HG02588 (cell line): ENCODE measurements at regions not wholly inside any gene's neighbourhood (a gene's known extent, or its start where the extent isn't known, plus 50 kb on each side); places are given as distances from the start of the nearest gene placed in this dataset.

Experiments used
- ATAC-seq: cut with Tn5 transposase; IDR thresholded peaks from one replicate; pipeline ENCODE4 v1.9.1; 2021; ENCODE audit warnings: mild to moderate bottlenecking, moderate library complexity; ENCODE audit not compliant: unreplicated experiment

DNA sequence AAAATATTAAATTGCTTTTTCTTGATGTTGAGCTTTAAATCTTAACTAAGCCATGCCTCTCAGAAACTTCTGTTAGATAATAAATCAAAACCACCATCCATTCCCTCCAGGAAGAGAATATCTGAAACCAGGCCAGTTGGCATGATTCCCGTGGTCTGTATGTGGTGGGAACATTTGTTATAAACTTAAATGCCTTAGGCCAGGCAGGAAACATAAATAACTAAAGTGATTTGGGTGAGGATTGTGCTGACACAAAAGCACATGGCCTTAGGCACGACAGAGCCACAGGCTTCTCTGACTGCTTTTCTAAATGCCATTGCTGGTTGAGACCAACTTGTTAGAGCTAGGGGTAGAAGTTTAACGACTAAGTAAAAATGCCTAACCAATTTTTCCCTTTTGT, 255.9 kb downstream of the GABRG2 start:
- no peak for ATAC-seq

DNA sequence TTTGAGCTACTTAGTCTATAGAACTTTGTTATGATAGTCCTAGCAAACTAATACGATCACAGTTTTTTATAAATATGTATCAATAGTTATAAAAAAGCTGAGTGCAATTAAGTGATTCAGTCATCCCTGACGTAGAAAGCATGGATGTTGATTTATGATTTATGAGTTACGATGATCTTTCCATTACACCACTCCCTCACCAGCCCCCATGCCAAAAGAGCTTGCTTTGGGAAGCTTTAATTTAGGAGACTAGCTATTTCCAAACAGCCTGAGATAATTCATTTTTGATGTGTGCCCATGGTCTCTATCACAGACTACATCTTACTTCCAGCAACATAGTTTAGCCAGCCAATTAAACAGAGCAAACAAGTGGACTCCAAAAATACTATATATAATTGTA, 256.8 kb downstream of the GABRG2 start:
- no peak for ATAC-seq

DNA sequence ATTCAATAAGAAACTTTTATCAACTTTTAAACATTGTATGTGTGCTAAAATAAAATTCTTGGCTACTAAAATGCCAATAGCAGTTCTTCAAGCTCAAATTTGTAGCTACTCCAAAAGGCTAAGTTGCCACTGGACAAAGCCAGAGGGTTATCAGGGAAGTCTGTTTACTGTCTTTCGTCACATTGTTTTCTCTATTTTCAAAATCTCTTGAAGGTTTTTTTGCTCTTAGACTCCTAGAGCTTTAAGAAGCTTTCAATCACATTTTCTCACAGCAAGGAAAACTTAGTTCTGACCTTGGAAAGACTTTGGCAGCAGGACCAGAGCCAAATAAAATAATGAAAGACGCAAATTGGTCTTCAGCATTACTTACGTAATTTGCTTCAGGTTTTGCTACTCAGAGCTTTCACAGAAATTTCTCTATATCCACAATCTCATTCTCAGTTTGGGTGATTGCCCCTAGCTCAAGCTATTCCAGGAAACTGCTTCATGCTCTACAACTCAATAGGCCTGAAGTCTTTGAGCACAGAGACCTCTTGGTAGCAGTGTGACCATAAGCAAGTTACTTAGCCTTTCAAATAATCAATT, 257.7 kb downstream of the GABRG2 start:
- no peak for ATAC-seq

DNA sequence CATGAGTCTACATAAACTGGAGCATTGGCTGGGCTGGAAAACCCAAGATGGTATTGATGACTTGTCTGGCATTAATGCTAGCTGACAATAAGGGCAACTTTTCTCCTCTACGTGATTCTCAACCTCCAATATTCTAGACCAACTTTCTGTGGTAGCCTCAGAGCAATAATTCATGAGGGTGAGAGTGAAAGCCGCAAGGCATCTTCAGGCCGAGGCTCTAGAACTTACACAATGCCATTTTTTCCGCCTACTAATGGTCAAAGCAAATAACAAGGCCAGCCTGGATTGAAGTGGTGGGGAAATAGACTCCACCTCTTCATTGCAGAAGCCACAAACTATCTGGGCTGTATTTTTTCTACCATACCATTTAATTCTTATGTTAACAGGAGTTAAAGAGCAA, 267.4 kb downstream of the GABRG2 start:
- ATAC-seq: no peak

DNA sequence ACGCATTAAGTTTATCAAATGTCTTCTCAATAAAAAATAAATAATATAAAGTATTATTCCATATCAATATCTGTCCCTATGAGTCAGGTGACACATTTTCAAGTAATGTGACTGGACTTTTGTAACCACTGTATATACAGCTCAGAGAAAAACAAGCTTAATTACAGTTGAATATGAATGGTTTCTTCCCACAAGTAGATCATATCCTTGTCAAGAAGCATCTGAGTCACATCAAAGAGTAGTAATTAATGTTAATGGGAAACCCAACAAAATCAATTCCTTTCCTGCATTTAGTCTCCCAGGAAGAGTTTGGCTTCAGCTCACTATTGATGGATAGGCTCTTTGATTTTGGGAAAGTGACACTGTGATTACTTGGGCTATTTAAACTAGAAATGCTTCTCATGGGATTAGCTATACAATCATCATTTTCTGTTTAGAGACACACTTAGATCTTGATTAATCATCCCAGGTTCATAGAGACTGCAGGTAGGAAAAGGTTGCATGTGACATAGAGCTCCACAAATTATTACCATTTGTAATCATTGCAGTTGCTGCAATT, 292.9 kb downstream of the GABRG2 start:
- ATAC-seq: no peak

DNA sequence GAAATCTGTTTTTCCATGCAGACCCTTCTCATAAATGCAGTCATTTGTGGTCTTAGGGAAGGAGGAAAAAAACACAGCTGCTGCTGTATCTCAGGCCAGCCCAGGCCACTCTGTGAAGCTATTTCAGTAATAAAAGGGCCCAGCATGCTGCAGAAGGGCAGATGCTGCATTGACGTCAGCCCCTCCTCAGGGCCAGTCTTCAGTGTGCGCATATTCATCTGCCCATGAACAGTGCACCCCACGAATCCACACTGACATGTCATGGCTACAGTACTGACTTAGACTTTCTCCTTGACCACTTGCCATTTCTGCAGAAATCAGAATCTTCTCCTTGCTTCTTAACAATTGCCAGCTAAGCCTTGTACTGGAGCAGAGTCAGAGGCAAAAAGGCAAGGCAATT, 304.7 kb downstream of the GABRG2 start:
- no peak for ATAC-seq

DNA sequence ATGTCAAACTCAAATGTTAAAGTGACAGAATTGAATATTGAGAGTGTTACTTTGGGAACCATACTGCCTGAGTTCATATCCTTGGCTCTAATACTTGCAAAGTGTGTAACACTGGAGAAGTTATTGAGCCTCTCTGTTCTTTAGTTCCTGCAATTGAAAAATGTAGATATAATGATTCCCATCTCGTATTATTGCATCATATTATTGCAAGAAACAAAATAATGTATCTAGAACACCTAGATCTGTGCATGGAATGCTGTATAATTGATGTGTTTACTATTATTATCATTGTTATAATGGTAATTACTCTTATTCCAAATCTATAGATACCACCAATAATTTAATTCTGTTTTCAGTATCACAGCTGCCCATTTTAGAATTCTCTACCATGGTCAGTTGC, 310.3 kb downstream of the GABRG2 start:
- ATAC-seq: no peak

DNA sequence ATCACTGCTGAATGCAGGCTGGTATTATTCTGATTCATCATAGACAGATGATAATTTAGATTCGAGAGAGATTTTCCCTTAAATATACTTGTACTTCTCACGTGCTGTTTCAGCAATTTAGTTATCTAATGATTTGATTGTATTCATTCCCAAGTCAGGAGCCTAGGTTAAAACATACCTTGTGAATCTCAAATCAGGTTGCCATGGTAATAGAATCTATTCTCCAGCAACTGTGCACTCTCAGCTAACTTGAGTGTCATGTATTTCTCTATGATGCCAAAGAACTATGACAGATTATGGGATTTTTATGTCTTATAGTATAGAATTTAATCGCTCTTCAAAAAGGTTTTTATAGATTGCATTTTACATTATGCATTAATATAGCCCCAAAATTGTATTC, 315.3 kb downstream of the GABRG2 start:
- ATAC-seq: no peak

DNA sequence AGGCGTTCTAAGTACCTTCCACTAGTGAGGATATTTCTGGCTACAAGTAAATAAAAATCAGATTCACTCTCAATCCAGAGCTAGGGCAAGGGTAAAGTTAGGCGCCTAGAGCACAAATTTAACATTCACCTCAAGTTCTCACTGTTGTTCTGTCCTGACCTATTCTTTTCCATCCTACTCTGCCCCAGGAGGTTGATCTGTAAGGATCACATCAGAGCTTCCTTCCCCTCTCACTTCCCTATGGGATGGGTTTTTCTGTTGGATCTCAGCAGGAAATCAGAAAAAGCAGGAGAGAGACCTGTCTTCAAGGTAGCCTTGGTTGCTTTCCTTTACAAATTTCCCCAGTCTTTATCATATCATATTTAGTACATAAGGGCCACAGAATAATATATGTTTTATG, 316.7 kb downstream of the GABRG2 start:
- no peak for ATAC-seq

DNA sequence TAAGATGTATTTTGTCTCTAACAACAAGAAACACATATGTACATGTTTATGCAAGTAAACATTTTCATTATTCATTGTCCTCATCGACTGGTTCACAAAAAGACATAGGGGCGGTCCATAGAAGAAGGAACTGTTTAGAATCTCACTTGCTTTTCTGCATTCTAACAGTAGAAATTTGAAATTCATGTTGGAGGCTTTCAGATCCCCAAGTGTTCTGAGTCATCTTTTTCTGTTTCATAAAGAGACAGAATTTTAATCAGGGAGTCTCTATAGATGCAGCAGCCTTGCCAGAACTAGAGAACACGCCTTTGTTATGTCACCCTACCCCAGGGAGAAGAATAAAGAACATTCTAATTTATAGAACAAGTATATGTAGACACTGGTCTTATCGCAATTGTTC, 324.3 kb downstream of the GABRG2 start:
- no peak for ATAC-seq

DNA sequence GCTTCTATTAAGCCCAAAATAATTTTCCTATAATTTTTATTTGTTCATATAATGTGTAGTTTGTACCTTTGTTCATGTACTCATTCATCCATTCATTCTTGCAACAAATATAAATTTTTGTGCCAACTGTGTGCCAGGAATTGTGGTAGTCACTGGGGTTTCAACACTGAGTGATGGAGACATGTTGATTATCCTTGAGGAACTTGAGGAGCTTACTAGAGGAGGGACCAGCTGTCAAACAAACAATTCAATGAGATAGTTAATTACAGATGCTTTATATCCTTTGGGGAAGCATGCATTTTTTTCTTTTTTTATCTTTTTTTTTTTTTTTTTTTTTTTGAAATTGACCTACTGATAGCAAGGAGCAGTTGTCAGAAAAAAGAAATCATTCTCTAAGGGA, 324.8 kb downstream of the GABRG2 start:
- ATAC-seq: no peak

DNA sequence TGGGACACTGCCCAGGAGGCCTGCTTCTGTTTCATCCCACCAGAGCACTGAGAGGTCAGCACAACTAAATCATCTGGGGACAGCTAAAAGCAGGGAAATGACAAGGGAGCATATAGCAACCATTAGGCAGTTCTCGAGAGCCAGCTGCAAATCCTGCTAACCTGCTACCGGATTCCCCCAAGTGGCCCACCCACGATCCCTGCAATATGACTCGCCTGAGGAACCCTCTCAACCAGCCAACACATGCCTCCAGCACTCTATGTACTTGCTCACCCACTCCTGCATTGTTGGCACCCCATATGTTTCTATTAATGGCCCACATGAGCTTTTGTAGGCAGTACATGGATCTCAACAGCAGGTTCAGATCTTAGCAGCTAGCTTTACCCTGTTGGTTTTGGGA, 326.0 kb downstream of the GABRG2 start:
- no peak for ATAC-seq

DNA sequence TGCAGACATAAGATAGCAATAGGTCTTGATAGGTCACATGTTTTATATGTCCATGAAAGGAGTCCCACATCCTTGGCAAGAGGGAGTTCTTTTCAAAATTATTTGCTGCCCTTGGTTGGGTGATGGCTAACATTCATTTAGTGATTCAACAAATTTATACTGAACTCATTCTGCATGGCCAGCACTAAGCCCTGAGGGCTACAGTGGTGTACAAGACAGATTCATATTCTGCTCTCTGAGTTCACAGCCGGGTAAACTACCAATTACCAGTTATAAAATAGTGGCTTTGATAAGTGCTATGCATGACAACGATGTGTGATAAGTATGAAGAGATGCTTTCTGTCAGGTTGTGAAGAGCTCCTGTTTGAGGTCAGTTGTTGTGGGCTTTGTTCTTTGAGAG, 340.0 kb downstream of the GABRG2 start:
- ATAC-seq: no peak

DNA sequence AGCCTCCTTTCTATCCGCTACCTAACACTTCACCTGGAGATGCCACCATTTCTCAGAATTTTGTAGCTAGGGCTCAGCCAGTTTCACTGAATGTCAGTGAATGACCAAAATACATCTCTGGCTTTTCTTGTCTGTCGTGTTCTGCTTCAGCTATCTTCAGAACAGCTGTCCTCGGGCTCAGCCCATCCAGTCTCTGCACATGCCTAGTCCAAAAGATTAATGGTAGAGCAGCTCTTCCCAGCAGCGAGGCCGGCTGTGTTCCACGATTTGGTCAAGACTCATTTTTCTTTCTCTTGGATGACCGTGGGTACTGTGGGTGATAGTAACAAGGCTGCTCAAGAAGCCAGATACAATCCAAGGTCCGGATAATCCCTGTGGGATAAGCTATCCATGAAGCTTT, 342.8 kb downstream of the GABRG2 start:
- ATAC-seq: no peak

DNA sequence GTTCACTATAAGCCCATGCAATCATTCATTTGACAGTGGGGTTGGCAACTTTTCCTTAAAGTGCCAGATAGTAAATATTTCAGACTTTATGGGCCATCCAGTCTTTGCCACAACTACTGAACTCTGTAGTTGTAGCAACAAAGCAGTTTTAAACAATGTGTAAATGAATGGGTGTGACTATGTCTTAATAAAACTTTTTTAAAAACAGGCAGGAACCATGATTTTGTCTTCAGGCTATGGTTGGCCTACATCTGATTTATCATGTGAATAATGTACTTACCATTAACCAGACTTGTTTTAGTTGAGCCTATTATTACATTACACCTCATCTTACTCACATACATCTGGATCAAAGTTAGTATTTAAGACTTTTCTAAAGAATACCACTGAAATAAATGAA, 361.6 kb downstream of the GABRG2 start:
- ATAC-seq: no peak

DNA sequence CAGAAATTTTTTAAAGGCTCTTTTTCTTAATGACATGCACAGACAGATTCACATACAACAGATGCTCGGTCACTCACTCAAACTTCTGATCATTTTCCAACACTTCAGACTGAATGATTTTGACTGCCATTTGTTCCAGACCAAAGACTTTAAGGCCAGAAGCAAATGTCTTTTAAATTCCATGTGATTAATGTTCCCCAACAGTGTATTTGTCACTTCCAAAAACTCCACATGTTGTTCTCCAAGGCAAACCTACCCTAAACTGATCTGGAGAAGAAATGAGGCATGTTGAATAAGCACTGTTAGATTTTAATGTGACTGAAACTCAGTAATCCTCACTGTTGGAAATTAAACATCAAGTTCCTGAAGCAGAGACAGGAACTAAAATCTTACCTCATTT, 366.7 kb downstream of the GABRG2 start:
- no peak for ATAC-seq

DNA sequence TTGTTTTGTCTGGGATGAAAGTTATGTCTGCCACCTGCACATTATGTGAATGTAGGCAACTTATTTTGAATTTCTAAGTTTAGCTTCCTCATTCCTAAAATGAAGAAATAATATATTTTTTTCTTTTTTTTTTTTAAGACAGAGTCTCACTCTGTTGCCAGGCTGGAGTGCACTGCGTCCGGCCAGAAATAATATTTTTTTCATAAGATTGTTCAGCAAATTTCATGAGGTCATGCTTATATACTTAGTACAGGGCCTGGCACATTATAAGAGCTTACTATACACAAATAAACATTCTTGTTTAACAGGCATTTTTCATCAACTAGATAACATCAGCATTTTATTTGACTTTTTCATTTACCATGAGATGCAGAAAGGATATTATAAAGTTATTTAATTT, 368.5 kb downstream of the GABRG2 start:
- no peak for ATAC-seq

DNA sequence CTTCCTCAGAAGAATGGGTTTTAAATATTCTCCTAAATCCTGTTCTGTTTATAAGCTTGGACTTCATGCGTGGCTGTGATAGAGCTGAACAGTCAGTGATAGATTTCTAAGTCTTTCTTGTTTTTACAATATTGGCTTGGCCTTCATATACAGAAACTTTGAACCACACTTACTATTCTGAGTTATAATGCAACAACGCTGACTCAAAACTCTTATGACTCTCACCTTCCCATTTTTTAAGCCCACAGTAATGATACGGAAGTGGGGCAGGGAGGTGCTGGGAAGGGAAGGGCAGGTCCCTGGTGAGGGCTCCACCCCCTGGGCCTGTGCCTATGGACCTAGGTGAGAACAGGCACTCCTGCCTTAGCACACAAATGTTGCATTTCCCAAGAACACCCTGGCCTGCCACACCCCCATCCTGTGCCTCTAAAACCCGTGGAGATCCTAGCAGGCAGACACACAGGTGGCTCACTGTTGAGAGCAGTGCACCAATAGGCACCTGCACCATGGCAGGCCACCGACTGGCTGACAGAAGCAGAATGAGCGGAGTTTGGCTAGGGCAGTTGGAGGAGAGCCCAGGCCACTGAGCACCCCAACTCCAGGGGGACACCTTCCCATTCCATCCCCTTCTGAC, 376.7 kb downstream of the GABRG2 start:
- no peak for ATAC-seq

DNA sequence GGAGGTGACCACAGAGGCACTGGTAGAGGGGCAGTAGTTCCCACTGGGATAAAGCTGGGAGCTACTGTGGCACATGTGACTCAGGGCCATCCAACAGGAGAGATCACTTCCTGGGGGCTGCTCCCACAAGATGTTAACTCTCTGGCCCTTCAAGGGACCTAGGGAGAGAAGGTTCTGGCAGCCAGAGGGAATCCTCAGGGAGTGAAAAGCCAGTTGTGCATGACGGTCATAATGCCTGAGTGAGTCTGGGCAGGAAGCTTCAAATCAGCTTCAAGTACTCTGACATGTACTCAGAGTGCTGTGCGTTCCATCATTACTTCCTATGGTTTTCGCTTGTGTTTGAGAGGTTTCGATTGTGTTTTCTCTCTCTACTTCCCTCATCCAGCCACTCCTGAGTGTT, 388.5 kb downstream of the GABRG2 start:
- no peak for ATAC-seq

DNA sequence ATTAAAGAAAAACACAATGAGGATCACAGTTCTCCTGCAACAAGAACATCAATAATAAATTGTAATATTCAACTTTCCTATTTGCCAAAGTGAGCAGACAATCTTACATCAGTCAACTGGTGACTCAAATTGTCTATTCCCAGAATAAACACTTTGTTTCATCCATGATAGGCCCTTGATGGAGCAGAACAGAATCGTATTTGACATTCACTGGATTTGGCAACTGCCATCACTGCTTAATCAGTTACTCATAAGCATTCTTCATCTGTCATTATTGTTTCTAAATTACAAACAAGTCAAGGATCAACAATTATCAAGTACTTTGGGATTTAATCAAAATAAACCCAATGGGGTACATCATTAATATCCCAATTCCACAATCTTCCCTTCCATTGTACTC, 398.4 kb downstream of the GABRG2 start:
- no peak for ATAC-seq

DNA sequence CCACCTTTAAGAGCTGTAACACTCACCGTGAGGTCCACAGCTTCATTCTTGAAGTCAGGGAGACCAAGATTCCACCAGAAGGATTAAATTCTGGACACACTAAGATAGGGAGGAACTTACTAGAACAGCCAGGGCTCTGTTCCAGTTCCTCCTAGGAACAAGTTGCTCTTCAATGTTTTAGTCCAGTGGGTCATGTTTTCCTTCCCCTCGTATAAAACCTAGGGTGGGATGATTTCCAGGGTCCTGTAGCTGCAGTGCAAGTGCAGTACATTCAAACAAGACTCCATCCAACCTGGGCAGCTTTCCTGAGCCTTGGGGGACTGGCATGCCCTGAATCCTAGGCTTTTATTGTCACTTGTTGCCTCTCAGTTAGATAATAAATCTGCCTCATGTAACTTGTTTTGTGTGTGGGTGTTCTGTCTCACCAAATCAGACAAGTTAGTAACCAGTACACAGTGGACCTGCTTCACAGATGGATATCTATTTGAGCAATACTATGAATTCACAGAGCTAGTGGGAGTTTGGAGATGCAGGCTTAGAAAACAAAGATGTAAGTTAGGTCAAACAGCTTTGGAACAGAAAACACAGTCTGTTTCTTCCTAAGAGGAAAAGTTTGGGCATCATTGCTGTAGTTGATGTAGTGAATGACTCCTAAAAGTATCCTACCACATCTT, 405.6 kb downstream of the GABRG2 start:
- no peak for ATAC-seq

DNA sequence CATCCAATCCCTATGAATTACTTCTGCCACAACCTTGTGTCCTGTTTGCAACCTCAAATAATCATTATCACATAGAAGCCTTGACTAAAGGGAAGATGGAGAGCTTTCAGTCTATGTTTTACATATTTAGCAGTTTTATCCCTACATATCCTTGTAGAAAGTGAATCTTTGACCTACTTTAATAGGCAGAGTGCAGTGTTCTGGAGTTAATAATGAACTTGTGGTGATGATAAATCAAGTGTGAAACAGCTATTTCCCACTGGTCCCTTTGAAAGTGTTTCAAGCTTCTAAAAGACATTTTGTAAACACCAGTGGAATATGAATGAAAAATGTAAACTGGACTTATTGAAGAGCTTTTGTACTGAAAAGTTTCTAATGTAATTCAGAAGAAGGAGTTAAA, 406.7 kb downstream of the GABRG2 start:
- no peak for ATAC-seq
